GM21723 (cell line): ENCODE measurements at regions not wholly inside any gene's neighbourhood (a gene's known extent, or its start where the extent isn't known, plus 50 kb on each side); places are given as distances from the start of the nearest gene placed in this dataset.

Experiments
- ATAC-seq: cut with Tn5 transposase; IDR thresholded peaks from one replicate; pipeline ENCODE4 v1.9.1; 2021; ENCODE audit warnings: mild to moderate bottlenecking, moderate library complexity; ENCODE audit not compliant: unreplicated experiment

- ATAC-seq = no peak
Observed at GRCh38 chr22:48700566-48701295, 1126.9 kb downstream of the BRD1 start.

DNA sequence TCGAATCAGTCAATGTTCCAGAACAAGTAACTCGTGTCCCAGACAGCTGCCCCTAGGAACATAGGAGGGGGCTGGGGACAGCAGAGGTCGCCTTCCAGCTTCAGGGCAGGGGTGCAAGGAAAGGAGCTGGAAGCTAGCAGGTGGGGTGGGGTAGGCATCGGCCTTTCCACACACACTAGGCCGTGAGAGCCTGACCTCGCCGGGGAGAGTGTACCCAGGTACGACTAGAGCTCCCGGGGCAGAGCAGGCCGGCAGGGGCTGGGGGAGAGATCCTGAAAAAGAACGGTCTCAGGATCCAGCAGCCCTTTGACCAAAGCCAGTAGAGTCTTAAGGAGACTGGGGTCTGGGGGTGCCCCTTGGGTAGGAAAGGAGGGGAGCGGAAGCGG lies 1127.5 kb downstream of the BRD1 start:
- no peak for ATAC-seq

- no peak for ATAC-seq
Observed at GRCh38 chr22:48699511-48699910, 1128.2 kb downstream of the BRD1 start.

DNA sequence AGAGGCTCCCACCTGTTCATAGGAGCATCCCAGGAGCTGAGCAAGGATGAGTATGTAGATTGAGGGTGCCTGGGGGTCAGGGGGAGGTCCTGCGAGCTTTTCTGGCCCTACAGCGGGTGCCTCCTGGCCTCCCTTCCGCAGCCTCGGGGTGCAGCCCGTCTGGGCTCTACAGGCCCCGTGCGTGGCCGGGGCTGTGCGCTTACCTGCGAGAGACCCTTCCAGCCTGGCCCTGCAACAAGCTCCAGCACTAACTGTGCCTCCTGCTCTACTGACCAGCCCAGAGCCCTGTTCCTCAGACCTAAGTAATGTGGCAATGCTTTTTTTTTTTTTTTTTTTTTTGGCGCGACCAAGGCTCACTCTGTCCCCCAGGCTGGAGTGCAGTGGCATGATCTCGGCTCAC lies 1129.1 kb downstream of the BRD1 start:
- no peak for ATAC-seq

DNA sequence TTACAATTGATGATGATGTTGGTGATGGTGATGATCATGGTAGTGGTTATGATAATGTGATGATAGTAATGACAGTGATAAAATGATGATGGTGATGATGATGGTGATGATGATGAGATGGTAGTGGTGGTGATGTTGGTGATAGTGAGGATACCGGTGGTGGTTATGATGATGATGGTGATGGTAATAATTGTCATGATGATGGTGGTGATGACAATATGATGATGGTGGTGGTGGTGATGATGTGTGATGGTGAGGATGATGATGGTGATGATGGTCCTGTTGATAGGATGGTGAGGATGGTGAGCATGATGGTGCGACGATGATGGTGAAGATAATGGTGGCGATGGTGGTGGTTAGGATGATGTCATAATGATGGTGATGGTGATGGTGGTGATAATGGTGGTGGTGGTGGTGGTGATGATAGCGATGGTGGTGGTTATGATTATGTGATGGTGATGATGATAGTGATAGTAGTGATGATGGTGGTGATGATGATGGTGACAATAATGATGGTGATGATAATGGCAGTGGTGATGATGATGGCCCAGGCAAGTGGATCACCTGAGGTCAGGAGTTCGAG lies 1129.9 kb downstream of the BRD1 start:
- no peak for ATAC-seq

GRCh38 chr22:48697223-48697622 lies 1130.5 kb downstream of the BRD1 start:
- no peak for ATAC-seq

DNA sequence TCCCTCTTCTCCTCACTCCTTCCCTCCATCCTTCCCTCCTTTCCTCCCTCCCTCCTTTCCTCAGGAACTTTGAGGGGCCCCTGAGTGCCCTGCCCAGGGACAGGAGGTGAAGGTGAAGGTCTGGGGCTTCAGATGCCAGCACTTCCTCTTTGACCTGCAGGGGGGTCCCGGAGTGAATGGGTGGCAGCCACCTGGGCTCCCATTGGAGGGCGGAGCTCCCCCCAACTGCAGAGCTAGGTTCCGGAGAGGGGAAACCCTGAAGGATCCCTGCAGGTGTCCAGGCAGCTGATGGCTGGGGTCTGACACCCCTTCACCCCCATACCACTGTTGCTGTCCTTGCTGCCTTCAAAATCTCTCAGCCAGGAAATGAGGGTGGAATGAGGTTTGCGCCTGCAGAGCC lies 1131.3 kb downstream of the BRD1 start:
- no peak for ATAC-seq

DNA sequence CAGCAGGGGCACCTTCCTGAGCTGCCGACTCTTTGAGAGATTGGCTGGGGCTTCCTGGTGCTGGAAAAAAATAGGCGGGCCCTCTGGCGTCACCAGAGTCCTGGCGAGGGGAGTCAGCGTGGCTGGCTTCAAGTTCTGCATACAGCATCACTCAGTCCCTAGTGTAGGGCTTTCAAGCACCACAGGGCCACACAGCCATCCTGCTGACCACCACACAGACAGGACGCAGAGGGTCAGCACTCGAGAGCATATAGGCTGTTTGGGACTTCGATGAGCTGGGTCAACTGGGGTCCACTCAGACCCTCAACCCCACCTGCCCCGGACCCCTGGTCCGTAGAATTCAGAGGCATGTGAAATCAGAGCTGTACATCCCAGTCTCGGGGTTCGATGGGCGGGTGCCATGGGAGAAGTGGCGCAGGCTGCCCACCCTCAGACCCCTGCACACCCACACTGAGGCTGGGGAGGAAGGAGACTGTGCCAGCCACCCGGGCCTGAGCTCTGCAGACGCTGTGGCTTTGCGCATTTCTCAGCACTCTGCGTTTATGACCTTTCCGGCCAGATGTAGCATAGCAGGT lies 1131.9 kb downstream of the BRD1 start:
- ATAC-seq = no peak

DNA sequence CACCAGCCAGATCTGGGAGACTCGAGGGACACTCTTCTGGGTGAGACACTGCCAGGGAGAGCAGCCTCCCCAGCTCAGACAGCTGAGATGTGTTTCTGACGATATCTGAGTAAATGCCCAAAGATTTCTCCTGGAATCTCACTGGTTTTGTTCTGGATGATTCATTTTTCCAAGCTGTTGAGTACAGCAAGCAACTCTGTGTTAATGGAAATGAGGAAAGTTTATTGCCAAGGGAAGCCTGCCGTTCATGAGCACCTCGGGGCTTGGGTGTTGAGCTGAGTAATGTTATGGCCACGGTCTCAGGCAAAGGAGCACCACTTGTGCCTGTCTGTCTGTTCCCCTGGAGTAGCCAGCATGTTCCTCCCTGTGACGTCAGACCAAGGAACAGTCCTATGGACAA lies 1132.4 kb downstream of the BRD1 start:
- ATAC-seq = no peak

DNA sequence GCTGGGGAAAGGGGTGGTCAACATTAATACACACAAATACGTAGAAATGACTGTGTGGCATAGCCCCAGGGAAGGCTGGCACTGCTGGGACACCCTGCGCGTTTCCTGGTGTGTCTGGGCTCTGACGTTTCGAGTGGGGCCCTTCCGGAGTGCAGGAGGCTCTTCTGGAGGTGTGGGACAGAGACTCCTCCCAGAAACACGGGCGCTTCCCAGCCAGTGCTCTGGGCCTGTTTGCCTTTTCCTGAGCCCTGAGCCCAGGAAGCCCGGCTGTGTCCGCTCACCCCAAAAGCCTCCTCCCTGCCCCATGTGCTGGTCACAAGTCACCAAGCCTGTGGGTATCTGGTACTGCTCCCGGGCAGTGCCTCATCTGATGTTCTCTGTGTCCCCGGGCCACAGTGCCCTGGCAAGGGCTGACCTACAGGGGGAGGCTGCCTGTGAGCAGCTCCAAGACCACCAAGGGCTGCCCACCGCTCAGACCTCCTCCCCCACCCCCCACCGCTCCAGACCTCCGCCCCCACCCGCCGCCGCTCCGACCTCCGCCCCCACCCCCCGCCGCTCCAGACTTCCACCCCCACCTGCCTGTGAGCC lies 1133.3 kb downstream of the BRD1 start:
- no peak for ATAC-seq

- no peak for ATAC-seq
Observed at GRCh38 chr22:48693377-48694135, 1134.1 kb downstream of the BRD1 start.

DNA sequence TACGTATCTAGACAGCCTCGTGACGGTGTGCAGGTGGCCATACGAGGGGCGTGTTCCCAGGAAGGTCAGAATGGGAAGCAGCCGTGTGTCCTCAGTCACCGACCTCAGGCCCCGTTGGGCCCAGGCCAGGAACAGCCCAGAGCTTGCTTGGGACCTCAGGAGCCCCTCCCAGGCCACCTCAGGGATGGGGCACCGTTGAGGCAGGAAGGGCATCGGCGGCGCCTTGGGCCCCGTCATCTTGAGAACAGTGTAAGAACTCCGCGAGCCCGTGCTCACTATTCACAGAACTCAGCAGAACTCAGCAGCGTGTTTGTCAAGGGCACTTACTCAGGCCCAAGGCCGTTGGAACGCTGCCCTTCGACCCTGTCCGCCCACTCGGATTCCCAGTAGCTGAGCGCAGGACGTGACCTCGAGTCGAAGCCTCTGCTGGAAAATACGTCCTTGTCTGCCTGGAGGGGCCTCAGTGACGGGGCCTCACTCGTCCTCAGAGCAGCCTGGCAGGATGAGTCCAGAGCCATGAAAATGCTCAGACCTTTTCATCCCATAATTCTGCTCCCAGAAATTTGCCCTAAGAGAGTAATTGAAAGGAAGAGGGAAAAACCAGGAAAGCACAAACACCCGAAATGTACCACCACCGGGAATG lies 1134.8 kb downstream of the BRD1 start:
- ATAC-seq = no peak

DNA sequence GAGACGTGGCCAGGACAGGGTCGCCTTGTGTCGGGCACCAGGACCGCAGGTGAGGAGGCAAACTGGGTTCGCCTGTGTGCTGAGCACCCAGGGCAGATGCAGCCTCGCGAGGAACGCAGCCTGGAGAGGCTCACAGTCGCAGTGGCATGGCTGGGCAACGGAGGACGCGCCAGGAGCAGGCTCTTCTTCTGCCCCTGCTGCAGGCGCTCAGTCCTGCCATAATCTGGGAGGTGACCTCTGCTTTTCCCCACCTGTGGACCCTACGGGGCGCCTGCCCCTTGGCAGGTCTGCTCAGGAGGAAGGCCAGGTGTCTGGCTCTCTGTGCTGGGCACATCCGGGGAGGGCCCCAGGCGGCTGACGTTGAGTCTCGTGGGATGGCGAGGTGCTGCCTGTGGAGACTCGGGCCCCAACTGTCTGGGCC lies 1136.2 kb downstream of the BRD1 start:
- ATAC-seq = no peak

- no peak for ATAC-seq
Observed at GRCh38 chr22:48690583-48691317, 1136.9 kb downstream of the BRD1 start.

- no peak for ATAC-seq
Observed at GRCh38 chr22:48689206-48689605, 1138.5 kb downstream of the BRD1 start.

GRCh38 chr22:48688366-48688765 lies 1139.3 kb downstream of the BRD1 start:
- ATAC-seq = no peak

GRCh38 chr22:48687606-48688005 lies 1140.1 kb downstream of the BRD1 start:
- no peak for ATAC-seq

GRCh38 chr22:48686694-48687302 lies 1140.9 kb downstream of the BRD1 start:
- no peak for ATAC-seq

DNA sequence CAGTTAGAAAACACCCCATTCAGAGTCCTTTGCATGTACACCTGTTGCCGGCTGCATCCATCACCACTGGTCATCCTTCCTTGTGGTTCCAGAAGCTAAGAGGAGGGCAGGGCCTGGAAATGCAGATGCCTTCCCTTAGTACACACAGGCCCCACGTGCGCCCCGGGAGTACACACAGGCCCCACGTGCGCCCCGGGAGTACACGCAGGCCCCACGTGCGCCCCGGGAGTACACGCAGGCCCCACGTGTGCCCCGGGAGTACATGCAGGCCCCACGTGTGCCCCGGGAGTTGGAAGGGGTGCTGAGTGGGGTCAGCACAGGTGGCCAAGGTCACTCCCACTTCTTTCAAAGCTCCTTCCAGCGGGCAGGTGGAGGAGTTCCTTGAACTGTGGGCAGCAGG lies 1141.9 kb downstream of the BRD1 start:
- no peak for ATAC-seq

DNA sequence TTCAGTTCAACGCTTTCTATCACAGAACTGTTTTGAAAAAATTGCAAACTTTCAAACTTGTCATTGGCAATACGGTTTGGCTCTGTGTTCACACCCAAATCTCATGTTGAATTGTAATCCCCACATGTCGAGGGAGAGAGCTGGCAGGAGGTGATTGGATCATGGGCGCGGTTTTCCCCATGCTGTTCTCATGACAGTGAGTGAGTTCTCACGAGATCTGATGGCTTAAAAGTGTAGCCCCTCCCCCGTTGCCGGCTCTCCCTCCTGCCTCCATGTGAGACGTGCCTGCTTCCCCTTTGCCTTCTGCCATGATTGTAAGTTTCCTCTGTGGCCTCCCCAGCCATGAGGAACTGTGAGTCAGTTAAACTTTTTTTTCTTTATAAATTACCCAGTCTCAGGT lies 1144.0 kb downstream of the BRD1 start:
- no peak for ATAC-seq
